ENCODE measurements at regions not wholly inside any gene's neighbourhood (a gene's known extent, or its start where the extent isn't known, plus 50 kb on each side); places are given as distances from the start of the nearest gene placed in this dataset.
"Not testable (repeated sequence)": the region's sequence is repeated elsewhere in the genome, so short reads cannot be mapped to it uniquely, and the experiment has no call there.

GRCh38 chr2:153420394-153420793, 58.2 kb downstream of the RPRM start:
- in situ Hi-C loops (cut with HindIII; ENCODE audit: low sequenced_read_pairs), result no loop called here

DNA sequence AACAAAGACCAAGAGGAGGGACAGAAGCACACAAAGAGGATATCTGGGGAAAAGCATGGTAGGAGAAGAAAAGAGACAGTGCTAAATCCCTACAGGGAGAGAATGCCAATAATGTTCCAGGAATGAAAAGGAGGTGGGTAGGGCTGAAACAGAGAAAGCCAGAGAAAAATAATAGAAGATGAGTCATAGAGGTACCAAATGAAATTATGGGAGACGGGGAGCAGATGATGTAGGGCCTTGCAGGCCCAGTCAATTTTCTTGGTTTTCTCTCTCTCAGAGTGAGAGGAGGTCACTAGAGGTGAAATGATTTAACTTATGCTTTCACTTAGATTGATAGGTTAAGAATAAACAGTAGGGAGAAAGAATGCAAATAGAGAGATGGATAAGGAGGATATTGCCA, 61.5 kb downstream of the RPRM start:
- in situ Hi-C loops (cut with HindIII; ENCODE audit: low sequenced_read_pairs), result no loop called here

DNA sequence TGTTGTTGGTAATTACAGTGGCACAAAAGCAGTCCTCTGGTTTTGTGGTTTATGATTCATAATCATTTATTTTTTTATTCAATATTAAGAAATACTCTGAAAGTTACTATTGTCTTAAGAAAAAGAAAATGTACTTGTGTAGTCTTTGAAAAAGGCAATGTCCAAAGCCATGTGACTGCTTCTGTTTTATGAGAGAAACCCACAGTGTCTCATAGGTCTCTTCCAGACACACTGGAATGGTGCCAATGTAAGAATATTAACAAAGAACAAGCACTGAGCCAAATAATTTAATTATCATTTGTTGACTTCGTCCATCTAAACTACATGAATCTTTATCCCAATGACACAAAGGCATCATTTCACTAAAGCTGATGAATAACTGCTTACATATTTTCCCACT, 62.5 kb downstream of the RPRM start:
- in situ Hi-C loops (cut with HindIII; ENCODE audit: low sequenced_read_pairs), result no loop called here

- in situ Hi-C loops (cut with HindIII; ENCODE audit: low sequenced_read_pairs), result no loop called here
Observed at GRCh38 chr2:153408710-153409385, 69.7 kb downstream of the RPRM start.

GRCh38 chr2:153405196-153405595, 73.4 kb downstream of the RPRM start:
- in situ Hi-C loops (cut with HindIII; ENCODE audit: low sequenced_read_pairs), result no loop called here

GRCh38 chr2:153404792-153405191, 73.8 kb downstream of the RPRM start:
- in situ Hi-C loops (cut with HindIII; ENCODE audit: low sequenced_read_pairs), result no loop called here

GRCh38 chr2:153403940-153404339, 74.6 kb downstream of the RPRM start:
- in situ Hi-C loops (cut with HindIII; ENCODE audit: low sequenced_read_pairs), result no loop called here

GRCh38 chr2:153403352-153403751, 75.2 kb downstream of the RPRM start:
- in situ Hi-C loops (cut with HindIII; ENCODE audit: low sequenced_read_pairs), result not testable (repeated sequence)

DNA sequence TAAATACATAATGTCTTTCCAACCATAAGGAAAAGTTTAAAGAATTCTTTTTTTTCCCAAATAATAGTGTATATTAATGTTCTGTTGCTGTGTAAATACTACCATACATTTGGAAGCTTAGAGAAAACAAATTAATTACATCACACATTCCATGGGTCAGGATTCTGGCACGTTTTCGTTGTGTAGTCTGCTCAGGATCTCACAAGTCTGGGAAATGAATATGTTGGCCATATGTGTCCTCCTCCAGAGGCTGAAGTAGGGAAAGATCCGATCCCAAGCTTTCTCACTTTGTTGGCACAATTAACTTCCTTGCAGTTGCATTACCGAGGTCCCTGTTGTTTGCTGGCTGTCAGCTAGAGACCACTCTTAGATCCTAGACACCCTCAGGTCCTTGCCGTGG, 83.9 kb downstream of the RPRM start:
- in situ Hi-C loops (cut with HindIII; ENCODE audit: low sequenced_read_pairs), result no loop called here

GRCh38 chr2:153394247-153394646, 84.3 kb downstream of the RPRM start:
- in situ Hi-C loops (cut with HindIII; ENCODE audit: low sequenced_read_pairs), result no loop called here

DNA sequence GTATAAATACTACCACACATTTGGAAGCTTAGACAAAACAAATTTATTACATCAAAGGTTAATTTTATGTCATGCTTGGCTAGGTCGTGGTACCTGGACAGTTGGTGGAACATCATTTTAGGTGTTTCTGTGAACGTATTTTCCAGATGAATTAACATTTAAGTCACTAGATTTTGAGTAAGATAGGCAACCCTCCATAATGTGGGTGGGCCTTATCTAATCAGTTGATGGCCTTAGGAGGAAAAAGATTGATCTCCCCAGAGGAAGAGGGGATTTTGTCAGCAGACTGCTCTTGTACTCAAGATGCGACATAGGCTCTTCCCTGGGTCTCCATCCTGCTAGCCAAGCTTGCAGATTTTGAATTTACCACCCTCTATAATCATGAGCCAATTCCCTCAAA, 85.0 kb downstream of the RPRM start:
- in situ Hi-C loops (cut with HindIII; ENCODE audit: low sequenced_read_pairs), result no loop called here

- in situ Hi-C loops (cut with HindIII; ENCODE audit: low sequenced_read_pairs), result no loop called here
Observed at GRCh38 chr2:153391131-153391530, 87.4 kb downstream of the RPRM start.

DNA sequence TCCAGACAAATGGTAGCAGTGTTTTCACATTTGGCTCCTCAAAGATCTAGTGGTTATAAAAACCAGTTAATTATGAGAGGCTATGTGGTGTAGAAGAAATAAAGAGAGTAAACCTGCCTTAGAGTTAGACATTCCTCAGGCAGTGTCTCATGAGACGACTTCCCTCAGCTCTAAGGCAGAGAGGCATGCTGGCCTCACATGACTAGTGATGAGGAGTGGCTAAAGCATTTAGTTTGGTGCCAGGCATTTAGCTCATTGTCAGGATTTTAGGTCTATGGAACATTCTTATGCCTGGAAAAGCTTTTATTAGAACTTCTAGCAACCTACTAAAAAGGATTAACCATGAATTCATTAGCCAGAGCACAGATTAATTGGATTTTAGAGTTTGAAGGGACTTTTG, 90.3 kb downstream of the RPRM start:
- in situ Hi-C loops (cut with HindIII; ENCODE audit: low sequenced_read_pairs), result no loop called here

DNA sequence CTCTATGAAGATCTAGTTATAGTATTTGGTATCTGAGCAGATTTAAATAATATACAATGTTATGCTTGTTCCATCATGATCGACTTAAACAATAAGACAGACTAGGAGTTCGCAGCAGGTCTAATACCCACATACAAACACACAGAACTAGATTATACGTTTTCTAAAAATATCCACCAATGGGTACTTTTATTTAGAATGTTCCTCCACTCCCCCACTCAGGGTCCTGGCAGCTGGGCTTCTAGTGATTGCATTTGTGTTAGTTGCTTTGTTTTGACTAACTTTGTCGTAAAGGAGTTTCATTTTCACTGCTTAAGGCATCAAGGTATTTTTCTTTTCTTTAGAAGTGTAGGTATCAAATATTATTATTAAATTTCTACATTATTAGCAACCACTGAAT, 91.4 kb downstream of the RPRM start:
- in situ Hi-C loops (cut with HindIII; ENCODE audit: low sequenced_read_pairs), result no loop called here

DNA sequence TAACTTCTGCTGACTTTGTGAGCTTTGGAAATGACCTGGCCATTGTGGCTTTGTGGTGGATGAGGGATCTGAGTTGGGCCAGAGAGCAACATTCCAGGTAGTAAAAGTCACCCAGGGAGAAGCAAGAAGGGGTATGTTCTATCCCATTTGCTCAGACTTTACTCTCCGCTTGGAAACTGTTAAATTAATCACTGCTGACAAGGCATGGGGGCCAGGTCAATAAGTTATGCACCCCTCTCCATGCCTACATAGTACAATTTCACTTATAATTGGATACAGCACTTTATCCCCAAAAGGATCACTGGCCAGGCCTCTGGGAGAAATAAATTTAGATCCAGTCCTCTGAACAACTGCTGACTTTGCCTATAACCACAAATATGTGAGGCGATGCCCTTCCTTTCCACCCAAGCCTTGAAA, 92.1 kb downstream of the RPRM start:
- in situ Hi-C loops (cut with HindIII; ENCODE audit: low sequenced_read_pairs), result no loop called here

- in situ Hi-C loops (cut with HindIII; ENCODE audit: low sequenced_read_pairs), result no loop called here
Observed at GRCh38 chr2:153373510-153374279, 104.9 kb downstream of the RPRM start.

DNA sequence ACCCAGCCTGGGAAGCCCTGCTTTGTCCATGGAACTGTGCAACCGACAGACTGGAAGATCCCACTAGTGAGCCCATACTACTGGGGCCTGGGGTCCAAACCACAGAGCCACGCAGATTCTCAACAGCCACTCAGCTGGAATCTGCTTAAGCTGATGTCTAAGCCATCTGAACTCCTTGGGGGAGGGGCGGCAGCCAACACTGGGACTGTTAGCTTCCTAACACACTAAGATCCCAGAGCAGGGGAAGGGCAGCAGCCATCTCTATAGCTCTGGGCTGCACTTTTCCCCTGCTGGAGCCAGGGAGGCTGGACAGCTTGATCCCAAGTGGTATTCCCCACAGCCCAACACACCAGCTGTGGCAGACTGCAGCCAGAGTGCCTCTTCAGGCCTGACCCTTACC, 118.3 kb downstream of the RPRM start:
- in situ Hi-C loops (cut with HindIII; ENCODE audit: low sequenced_read_pairs), result no loop called here

- in situ Hi-C loops (cut with HindIII; ENCODE audit: low sequenced_read_pairs), result no loop called here
Observed at GRCh38 chr2:153354377-153354776, 124.2 kb downstream of the RPRM start.

- in situ Hi-C loops (cut with HindIII; ENCODE audit: low sequenced_read_pairs), result no loop called here
Observed at GRCh38 chr2:153349603-153350002, 129.0 kb downstream of the RPRM start.

DNA sequence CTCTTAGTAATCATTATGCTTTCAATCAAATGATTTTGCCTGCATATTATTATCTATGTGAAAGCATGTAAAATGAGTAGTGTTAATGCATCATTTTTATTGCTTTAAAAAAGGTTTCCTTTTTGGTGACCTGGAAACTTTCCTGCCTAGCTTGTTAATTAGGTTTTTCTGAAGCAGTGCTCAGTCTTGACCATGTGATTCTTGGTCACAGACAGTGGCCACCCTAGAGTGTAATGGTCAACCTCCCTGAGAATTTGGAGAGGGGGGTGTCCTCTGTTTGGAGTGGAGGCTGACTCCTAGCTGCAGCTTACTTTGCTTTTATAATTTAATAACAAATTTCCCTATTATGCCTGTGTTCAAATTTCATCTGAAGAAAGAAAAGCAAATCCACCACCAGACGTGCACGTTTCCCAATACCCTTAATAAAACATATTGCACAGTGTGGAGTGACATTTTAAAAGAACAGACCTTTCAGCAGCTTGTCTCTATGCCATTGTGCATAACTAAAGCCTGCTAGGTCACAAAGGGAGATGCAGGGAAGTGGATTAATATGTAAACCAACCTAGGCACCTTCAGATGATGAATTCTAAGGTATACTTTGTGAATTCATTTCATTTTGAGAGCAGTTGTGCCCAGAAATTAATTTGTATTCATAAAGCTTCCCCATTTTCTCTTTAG, 130.6 kb downstream of the RPRM start:
- in situ Hi-C loops (cut with HindIII; ENCODE audit: low sequenced_read_pairs), result no loop called here

- in situ Hi-C loops (cut with HindIII; ENCODE audit: low sequenced_read_pairs), result no loop called here
Observed at GRCh38 chr2:153320879-153321278, 157.7 kb downstream of the RPRM start.

- in situ Hi-C loops (cut with HindIII; ENCODE audit: low sequenced_read_pairs), result no loop called here
Observed at GRCh38 chr2:153311432-153311831, 167.1 kb downstream of the RPRM start.

Data from DLD1 (cell line).